Transverse colon (tissue), 4 donors: ENCODE measurements at regions not wholly inside any gene's neighbourhood (a gene's known extent, or its start where the extent isn't known, plus 50 kb on each side); places are given as distances from the start of the nearest gene placed in this dataset.

Experiments used
- DNase-seq: peaks from one replicate; pipeline ENCODE4 v3.0.0-alpha.2; 2019
- H3K27ac ChIP-seq, 4 donors: fragments of 200-600 bp; sonication (generic); 2 replicates each; pipeline ENCODE4 v1.5.1; 2016 to 2018; ENCODE audit warnings: inconsistent platforms in 4 of 4
- H3K27me3 ChIP-seq: fragments of 200-600 bp; sonication (generic); 2 replicates; pipeline ENCODE4 v1.5.1; 2017; ENCODE audit warnings: inconsistent platforms
- H3K36me3 ChIP-seq, 4 donors: fragments of 200-600 bp; sonication (generic); 2 replicates each; pipeline ENCODE4 v1.5.1; 2017 to 2019; ENCODE audit warnings: inconsistent platforms in 4 of 4
- H3K4me1 ChIP-seq, 4 donors: fragments of 200-600 bp; sonication (generic); 2 replicates each; pipeline ENCODE4 v1.5.1; 2017 to 2020; ENCODE audit warnings: inconsistent platforms in 4 of 4
- H3K4me3 ChIP-seq, 4 donors: fragments of 200-600 bp; sonication (generic); 1 replicate in 1 of 4; 2 replicates in 3 of 4; pipeline versions ENCODE4 v1.5.1 to v1.6.1; 2017 to 2019; ENCODE audit warnings: inconsistent platforms in 4 of 4
- H3K9me3 ChIP-seq, 2 donors: fragments of 200-600 bp; sonication (generic); 2 replicates each; pipeline ENCODE4 v1.5.1; 2017 to 2019; ENCODE audit warnings: inconsistent platforms in 2 of 2
- CTCF ChIP-seq, 5 experiments: fragments of 200-600 bp in 3 of 5; fragments of 450-650 bp in 2 of 5; sonication (generic) in 3 of 5; IDR thresholded peaks; 1 replicate in 2 of 5; 2 replicates in 3 of 5; pipeline ENCODE4 v1.5.1; 2016 to 2017; ENCODE audit warnings: antibody characterized with exemption in 5 of 5, inconsistent platforms in 3 of 5, mild to moderate bottlenecking in 2 of 5, moderate library complexity in 1 of 5
- EP300 ChIP-seq: sonication (generic); formaldehyde crosslinking; IDR thresholded peaks from one replicate; pipeline ENCODE4 v1.6.1; 2017; ENCODE audit warnings: antibody characterized with exemption, low read depth
- POLR2A ChIP-seq: fragments of 450-650 bp; IDR thresholded peaks from one replicate; pipeline ENCODE4 v1.6.1; 2016; ENCODE audit warnings: antibody characterized with exemption, mild to moderate bottlenecking, moderate library complexity
- POLR2AphosphoS5 ChIP-seq, 3 donors: sonication (generic); formaldehyde crosslinking; IDR thresholded peaks; one replicate each; pipeline ENCODE4 v1.6.1; 2016; ENCODE audit warnings: antibody characterized with exemption in 3 of 3
- WGBS, 2 donors: methylation state at CpG; one replicate each; pipeline ENCODE4 v1.1.5; 2018; ENCODE audit warnings: low coverage in 1 of 2; 5-methylcytosine and 5-hydroxymethylcytosine counted together
- in situ Hi-C, 4 donors: fragments of 200-750 bp; cut with MboI; loops; one replicate each; pipeline versions ENCODE4 v1.15.0 to v1.15.1; 2017; ENCODE audit warnings: low sequenced_read_pairs in 3 of 4, low pct_ligation_motif_present in 1 of 4, low pct_unique_long_range_greater_than_20kb in 1 of 4
- intact Hi-C: fragments of 100-400 bp; cut with DNase I; formaldehyde crosslinking; loops from one replicate; pipeline ENCODE4 v1.15.1; 2023; ENCODE audit warnings: low total_unique reads

- Histone ChIP-seq H3K27me3 (no peaks in the 10 kb centered on the region), H3K9me3 (no peaks in the 10 kb centered on the region), H3K36me3 (no peaks in the 10 kb centered on the region), H3K27ac (no peak overlapping the region), H3K4me1 (no peaks in the 10 kb centered on the region), H3K4me3 (no peak overlapping the region)
- no peak for DNase-seq
- intact Hi-C loops = no loop called here
- 66 to 70% methylated on average over 2 to 6 of the region's 6 CpGs for WGBS, 2 donors
- no peak for TF ChIP-seq POLR2A
- TF ChIP-seq CTCF (IDR thresholded peaks at IDR 0.05) = no peak
- no peak for TF ChIP-seq EP300
- TF ChIP-seq POLR2AphosphoS5 (IDR thresholded peaks at IDR 0.05) = no peak
- in situ Hi-C loops = no loop called here
These were observed 73.8 kb upstream of the IL12B start for GRCh38 chr5:159403906-159404681.

- DNase-seq = no peak
- no peak for TF ChIP-seq POLR2A
- TF ChIP-seq POLR2AphosphoS5 (IDR thresholded peaks at IDR 0.05) = no peak
- no peak for TF ChIP-seq EP300
- no peak for TF ChIP-seq CTCF (IDR thresholded peaks at IDR 0.05)
- H3K4me1 ChIP-seq = no peaks in the 10 kb centered on the region
- H3K27me3 ChIP-seq = no peaks in the 10 kb centered on the region
- no peak overlapping the region for H3K4me3 ChIP-seq
- WGBS, 2 donors = 47 to 50% methylated on average over 3 to 5 of the region's 5 CpGs
- in situ Hi-C loops (no loop called here), intact Hi-C loops (no loop called here)
- no peaks in the 10 kb centered on the region for H3K36me3 ChIP-seq
- H3K27ac ChIP-seq = no peak overlapping the region
- no peaks in the 10 kb centered on the region for H3K9me3 ChIP-seq
These were observed 75.3 kb upstream of the IL12B start for GRCh38 chr5:159405611-159406031.

- Histone ChIP-seq H3K9me3 (no peaks in the 10 kb centered on the region), H3K27ac (no peak overlapping the region), H3K27me3 (no peaks in the 10 kb centered on the region), H3K4me3 (no peak overlapping the region), H3K36me3 (no peaks in the 10 kb centered on the region), H3K4me1 (no peaks in the 10 kb centered on the region)
- TF ChIP-seq POLR2AphosphoS5 (IDR thresholded peaks at IDR 0.05) (no peak), EP300 (no peak), POLR2A (no peak), CTCF (IDR thresholded peaks at IDR 0.05) (no peak)
- WGBS, 2 donors = 60 to 71% methylated on average over 1 to 3 of the region's 3 CpGs
- in situ Hi-C loops (no loop called here), intact Hi-C loops (no loop called here)
- no peak for DNase-seq
These were observed 76.3 kb upstream of the IL12B start for GRCh38 chr5:159406571-159406970.

GRCh38 chr5:159409801-159410200, 79.5 kb upstream of the IL12B start:
- intact Hi-C loops = no loop called here

More at GRCh38 chr5:159409801-159410200, 79.5 kb upstream of the IL12B start:
- no peak overlapping the region for H3K27ac ChIP-seq
- DNase-seq = no peak
- no peak overlapping the region for H3K4me3 ChIP-seq
- H3K27me3 ChIP-seq = no peaks in the 10 kb centered on the region
- in situ Hi-C loops = no loop called here
- TF ChIP-seq POLR2A (no peak), CTCF (IDR thresholded peaks at IDR 0.05) (no peak), POLR2AphosphoS5 (IDR thresholded peaks at IDR 0.05) (no peak), EP300 (no peak)
- no peaks in the 10 kb centered on the region for H3K4me1 ChIP-seq
- H3K9me3 ChIP-seq = no peaks in the 10 kb centered on the region
- 70 to 83% methylated on average over 4 of the region's 4 CpGs for WGBS, 2 donors
- no peaks in the 10 kb centered on the region for H3K36me3 ChIP-seq
